GM18499 (cell line): ENCODE measurements at regions not wholly inside any gene's neighbourhood (a gene's known extent, or its start where the extent isn't known, plus 50 kb on each side); places are given as distances from the start of the nearest gene placed in this dataset.

Experiments
- ATAC-seq: cut with Tn5 transposase; IDR thresholded peaks from one replicate; pipeline ENCODE4 v1.9.1; 2021; ENCODE audit warnings: moderate number of reproducible peaks; ENCODE audit not compliant: insufficient read depth, unreplicated experiment

- no peak for ATAC-seq
These were observed 452.5 kb downstream of the NKX6-1 start for GRCh38 chr4:84046551-84046950.

- ATAC-seq = no peak
These were observed 457.7 kb downstream of the NKX6-1 start for GRCh38 chr4:84041426-84041825.

GRCh38 chr4:84035568-84035967 is 463.5 kb downstream of the NKX6-1 start:
- ATAC-seq = no peak

- peak; percentile 89 for ATAC-seq
These were observed 466.7 kb downstream of the NKX6-1 start for GRCh38 chr4:84032372-84032771.

- peak; percentile 47 for ATAC-seq
These were observed 467.7 kb downstream of the NKX6-1 start for GRCh38 chr4:84031401-84031800.

GRCh38 chr4:84028340-84028739 is 470.8 kb downstream of the NKX6-1 start:
- ATAC-seq = no peak

GRCh38 chr4:84024405-84024804 is 474.7 kb downstream of the NKX6-1 start:
- ATAC-seq = no peak

- ATAC-seq = no peak
These were observed 476.5 kb downstream of the NKX6-1 start for GRCh38 chr4:84022564-84022963.

GRCh38 chr4:84019626-84020025 is 479.5 kb downstream of the NKX6-1 start:
- ATAC-seq = no peak

GRCh38 chr4:84003046-84003445 is 467.1 kb downstream of the GPAT3 start:
- no peak for ATAC-seq

- no peak for ATAC-seq
These were observed 466.1 kb downstream of the GPAT3 start for GRCh38 chr4:84001876-84002569.

GRCh38 chr4:83996254-83996653 is 460.3 kb downstream of the GPAT3 start:
- ATAC-seq = no peak

GRCh38 chr4:83993774-83994173 is 457.9 kb downstream of the GPAT3 start:
- no peak for ATAC-seq

GRCh38 chr4:83989835-83990234 is 453.9 kb downstream of the GPAT3 start:
- ATAC-seq = no peak

GRCh38 chr4:83981156-83981555 is 445.2 kb downstream of the GPAT3 start:
- ATAC-seq = no peak

- no peak for ATAC-seq
These were observed 443.9 kb downstream of the GPAT3 start for GRCh38 chr4:83979773-83980172.

- no peak for ATAC-seq
These were observed 438.3 kb downstream of the GPAT3 start for GRCh38 chr4:83974111-83974780.

GRCh38 chr4:83964996-83965541 is 429.2 kb downstream of the GPAT3 start:
- no peak for ATAC-seq

GRCh38 chr4:83962492-83962891 is 426.6 kb downstream of the GPAT3 start:
- ATAC-seq = no peak

- no peak for ATAC-seq
These were observed 425.7 kb downstream of the GPAT3 start for GRCh38 chr4:83961575-83961974.

GRCh38 chr4:83959160-83959559 is 423.3 kb downstream of the GPAT3 start:
- ATAC-seq = no peak

GRCh38 chr4:83947830-83948193 is 411.9 kb downstream of the GPAT3 start:
- ATAC-seq = no peak
